CD4-positive, alpha-beta T cell treated with Interleukin-6 at 100 ng/mL for 8 hours (primary cell): ENCODE measurements at regions not wholly inside any gene's neighbourhood (a gene's known extent, or its start where the extent isn't known, plus 50 kb on each side); places are given as distances from the start of the nearest gene placed in this dataset.

Source experiments
- DNase-seq: peaks from one replicate; pipeline ENCODE4 v3.0.0-alpha.2; 2020; ENCODE audit warnings: mixed read lengths, low spot score

DNA sequence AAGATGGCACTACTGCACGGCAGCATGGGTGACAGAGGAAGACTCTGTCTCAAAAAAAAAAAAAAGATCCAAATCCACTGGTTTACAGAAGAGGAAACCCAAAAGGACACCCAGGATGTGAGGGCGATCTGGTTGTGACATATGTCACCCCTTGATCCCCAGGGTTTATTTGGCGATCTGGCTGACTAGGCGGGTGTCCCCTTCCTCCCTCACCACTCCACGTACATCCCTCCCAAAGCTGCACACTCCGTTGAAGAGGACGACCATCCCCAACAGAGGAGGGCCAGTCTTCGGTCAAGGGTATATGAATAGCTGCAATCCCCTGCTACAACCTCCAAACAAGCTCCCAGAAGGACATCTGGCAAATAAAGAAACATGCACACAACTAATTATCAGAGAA lies 111.6 kb downstream of the HTR5A start:
- DNase-seq = no peak

DNA sequence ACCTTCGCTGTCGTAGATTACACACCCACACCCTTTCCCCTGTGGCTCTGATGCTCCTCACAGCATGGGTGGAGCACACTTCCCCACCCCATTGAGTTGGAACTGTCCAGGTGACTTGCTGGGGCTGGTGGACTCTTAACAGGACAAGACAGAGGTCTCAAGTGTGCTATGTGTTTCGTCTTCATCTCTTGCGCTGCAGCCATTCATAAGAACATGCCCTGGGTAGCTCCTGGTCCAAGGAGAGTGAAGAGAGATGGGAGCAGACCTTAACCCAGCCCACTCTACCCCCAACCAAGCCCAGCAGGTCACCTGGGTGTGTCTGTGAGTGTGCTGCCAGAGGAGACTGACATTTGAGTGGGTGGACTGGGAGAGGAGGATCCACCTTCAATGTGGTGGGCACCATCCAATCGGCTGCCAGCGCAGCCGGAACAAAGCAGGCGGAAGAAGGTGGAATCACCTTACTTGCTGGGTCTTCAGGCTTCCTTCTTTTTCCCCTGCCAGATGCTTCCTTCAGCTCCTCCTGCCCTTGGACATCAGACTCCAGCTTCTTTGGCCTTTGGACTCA lies 112.4 kb downstream of the HTR5A start:
- no peak for DNase-seq

DNA sequence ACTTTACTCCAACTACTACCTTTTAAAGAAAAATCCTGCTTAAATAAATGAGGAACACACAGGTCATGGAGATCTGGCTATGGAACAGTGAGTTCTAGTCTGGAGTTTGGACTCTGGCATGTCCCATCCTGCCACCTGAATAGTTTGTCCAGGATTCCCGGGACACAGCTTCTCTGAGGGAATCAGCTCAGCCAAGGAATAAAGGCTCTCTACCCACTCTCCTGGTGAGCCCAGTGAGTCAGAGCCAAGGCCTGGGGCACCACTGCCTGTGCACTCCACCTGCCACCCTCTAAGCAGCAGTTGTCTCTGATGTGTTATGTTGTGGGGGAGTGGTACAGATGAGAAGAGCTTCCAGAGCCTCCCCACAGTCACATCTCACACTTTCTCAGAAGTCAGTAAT lies 113.5 kb downstream of the HTR5A start:
- no peak for DNase-seq

- no peak for DNase-seq
These were observed 112.8 kb upstream of the INSIG1 start for GRCh38 chr7:155184923-155185322.

DNA sequence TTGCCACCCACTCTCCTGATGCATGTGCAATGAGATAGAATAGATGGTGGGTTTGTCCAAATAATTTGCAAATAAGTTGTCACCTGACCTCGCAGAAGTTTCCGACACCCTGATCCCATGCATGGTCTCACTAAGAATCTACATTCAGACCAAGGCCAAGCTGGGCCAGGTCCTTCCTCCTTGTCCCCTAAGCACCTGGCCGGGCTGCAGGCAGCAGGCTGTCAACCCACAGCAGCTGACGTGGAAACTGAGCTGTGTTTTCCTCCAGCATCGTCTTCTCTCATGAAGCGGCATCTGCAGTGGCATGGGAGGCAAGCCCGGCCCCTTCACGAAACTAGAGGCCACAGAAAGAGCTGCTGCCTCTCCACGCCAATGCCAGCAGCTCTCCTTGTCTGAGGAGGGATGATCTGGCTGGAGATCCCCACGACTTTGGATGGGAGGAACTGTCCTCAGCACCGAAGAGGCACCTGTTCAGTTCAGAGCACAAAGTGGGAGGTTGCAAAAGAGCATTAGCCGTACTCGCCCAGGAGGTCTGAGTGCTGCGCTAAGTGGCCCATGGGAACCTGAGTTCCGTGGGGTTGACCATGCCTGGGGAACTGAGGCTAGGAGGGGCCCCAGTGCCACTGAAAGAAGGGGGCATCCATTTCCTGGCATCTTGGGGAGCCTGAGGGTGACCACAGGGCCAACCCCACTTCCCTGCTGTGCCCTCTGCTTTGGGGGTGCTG lies 110.5 kb upstream of the INSIG1 start:
- DNase-seq = no peak

DNA sequence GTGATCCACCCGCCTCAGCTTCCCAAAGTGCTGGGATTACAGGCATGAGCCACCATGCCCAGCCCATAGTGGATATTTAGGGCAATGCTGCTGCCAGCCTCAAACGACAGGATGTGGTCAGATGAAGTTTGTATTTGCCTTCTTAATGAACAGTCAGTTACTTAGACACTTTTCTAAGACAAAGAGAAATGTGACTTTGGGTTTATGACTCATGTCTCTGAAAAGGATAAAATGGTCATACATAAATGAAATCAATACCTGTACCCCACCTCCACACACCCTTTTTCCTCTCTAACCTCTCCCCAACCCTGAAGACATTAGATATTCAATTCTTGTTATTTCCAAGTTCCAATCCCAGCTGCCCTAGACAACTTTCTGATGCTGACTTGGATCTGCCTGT lies 109.3 kb upstream of the INSIG1 start:
- no peak for DNase-seq

DNA sequence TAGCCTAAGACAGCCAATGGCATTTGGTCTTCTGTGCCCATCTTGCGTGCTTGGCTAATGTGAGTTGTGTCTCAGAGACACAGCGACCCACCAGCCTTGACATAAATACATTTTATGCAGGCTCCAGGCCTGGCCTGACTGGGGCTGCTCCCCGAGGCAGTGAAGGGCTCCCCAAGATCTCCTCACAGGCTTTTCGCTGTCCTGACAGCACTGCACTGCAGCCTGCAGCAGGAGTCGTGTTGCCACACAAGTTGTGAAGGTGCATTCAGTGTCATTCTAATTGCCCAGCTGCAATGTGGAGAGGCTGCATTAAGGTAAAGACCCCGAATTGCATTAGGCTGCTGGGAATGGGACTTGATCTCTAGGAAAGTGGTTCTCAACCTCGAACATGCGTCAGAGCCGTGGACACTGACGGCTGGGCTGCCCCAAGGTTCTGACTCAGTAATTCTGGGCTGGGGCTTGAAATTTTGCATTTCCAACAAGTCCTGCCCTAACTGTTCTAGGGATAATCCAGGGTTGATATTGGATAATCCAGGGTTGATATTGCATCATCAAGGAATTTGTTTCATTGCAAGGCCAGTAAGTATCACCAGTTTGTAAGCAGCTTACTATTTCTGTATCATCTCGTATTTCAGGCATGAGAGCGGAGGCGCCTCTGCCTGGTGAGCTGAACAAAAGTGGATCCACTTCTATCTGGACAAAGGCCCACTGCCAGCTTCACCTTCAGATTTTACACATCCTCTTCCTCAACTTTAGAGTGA lies 108.7 kb upstream of the INSIG1 start:
- DNase-seq = no peak

DNA sequence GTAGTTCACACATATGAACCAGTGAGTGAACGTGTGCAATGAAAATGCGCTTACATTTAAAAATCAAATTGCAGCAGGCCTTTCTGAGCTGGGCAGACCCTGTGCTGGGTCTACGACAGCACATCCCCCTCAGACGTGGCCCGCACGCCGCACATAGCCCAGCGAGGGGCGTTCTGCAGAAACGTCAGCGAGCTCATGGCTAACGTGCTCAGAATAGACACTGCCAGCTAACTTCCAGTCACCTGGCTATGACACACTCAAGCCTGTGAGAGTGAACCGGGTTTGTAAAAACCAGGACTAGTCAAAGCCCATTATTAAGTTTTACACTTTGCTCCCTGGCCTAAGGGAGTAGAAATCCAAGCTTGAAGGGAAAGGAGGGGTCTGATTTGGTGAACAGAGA lies 108.1 kb upstream of the INSIG1 start:
- no peak for DNase-seq

DNA sequence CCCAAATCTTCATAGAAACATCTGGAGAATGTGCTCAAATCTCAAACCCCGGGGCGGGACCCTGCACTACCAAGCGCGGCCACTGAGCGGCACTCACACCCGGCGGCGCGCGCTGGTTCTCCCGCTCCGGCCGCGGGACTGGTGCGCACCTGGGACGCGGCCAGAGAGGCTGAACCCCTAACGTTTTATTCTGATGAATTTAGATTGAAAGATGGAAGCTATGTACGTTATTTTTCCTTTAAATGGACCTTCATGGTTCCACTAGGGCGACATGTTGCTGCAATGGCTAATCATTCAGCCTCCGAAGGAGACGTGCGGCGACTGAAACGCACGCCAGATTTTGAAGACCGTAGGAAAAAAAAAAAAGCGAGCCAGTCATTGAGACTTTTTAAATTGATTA lies 107.0 kb upstream of the INSIG1 start:
- peak; percentile 42 for DNase-seq

DNA sequence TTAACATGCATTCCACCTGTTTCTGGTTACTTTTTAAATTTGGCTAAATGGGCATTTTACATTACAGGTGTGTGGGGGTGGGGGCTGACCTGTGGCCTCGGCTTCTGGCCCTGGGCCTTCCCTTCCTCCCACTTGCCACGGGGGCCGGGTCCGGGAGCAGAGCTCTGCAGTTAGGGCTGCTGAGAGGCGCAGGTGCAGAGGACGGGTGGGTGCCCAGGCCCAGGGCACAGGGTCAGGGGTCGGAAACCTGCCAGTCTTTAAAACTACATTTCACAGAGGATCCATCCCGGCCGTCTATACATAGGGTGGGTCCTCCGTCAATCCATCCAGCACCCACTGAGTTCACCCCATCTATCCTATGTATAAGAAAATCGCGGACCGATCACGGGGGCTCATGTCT lies 106.5 kb upstream of the INSIG1 start:
- DNase-seq = no peak

DNA sequence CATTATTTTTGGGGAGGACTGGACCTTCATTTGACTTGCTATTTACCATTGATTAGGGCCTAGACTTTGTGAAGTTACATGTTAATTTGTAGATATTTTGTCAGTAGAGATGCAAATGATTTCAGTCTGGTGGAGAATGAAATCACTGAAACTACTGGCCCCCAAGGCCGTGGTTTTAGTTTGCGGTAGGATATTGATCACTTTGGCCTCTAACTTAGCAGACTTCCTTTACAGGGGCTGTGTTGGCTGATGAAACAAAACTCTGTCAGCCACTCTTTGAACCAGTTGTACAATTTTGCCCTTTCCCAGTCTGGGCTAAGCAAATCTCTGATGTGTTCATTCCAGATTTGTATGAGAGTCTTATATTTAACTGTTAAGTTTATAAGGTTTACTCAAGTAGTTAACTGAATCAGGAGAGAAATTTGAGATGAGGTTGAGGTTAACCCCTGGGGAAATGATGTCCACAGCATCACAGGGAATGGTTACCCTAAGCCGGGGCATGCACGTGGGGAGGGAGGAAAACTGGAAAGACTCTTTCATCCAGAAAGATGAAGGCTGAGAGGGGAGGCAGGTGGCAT lies 105.7 kb upstream of the INSIG1 start:
- DNase-seq = no peak

DNA sequence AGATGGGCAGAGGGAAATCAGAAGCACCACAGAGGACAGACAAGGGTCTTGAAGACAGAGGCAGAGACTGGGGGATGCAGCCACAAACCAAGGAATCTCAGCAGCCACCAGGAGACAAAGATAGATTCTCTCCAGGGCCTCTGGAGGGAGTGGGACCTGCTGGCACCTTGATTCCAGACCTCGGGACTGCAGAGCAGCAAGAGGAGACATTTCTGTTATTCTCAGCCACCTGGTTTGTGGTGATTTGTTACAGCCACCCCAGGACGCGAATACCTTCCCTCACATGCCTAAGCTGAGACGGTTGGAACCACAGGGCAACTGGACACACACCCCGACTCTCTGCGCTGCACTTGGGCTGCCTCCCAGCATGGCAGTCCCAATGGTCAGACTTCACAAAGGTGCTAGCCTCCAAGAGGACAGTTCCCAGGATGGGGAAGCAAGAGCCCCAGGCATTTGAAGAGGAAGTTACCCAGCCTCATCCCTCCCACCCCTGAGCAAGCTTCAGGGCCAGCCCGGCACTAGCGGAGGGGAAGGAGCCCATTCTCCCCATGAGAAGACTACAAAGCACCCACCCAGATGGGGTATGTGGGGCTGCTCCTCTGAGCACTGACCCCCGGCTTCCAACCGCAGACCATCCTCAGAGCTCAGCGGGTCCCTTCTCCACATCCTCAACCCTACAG lies 104.6 kb upstream of the INSIG1 start:
- no peak for DNase-seq

- DNase-seq = no peak
These were observed 104.0 kb upstream of the INSIG1 start for GRCh38 chr7:155193716-155194115.

- no peak for DNase-seq
These were observed 103.1 kb upstream of the INSIG1 start for GRCh38 chr7:155194382-155195140.

GRCh38 chr7:155195939-155196523 lies 101.6 kb upstream of the INSIG1 start:
- no peak for DNase-seq

- DNase-seq = no peak
These were observed 99.3 kb upstream of the INSIG1 start for GRCh38 chr7:155198196-155198892.

DNA sequence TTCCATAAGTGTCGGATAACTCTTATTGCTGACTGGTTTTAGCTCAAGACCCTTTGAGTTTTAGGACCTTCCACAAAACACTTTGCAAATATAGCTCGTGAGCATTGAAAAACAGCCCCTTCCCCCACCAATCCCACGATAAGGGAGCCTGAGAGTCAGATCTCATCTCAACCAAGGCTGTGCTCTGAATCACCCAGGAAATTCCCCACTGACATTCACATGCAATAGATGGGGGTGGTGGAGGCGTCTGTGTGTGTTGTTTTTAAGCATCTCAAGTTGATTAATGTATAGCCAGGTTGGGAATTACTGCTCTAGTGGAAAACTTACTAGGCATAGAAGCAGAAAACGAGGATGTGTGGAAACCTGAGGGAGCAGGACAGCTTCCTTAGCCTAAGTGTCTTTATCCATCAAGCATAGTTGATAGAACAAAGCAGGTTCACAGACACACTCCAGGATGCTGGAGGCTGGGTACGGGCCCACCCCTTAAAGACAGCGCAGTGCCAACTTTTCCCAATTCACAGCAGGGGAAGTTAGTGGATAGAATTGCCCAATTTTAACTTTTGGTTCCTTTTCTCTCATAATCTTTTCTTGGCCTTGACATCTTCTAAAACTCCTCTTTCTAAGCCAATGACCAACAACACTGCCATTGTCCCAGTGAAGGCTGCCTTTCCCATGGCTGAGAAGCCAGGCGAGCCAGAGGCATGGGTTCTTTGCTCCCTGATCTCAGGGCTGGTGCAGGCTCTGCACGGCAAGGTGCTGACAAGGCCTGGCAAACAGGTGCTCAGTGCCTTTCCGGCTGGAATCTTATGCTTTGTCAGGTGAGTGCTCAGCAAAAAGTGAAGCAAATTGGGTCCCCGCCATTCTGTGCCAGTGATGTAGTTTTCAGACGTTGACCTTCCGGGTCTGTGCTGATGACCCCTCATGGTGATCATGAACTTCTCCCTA lies 98.5 kb upstream of the INSIG1 start:
- peak; percentile 21 for DNase-seq

DNA sequence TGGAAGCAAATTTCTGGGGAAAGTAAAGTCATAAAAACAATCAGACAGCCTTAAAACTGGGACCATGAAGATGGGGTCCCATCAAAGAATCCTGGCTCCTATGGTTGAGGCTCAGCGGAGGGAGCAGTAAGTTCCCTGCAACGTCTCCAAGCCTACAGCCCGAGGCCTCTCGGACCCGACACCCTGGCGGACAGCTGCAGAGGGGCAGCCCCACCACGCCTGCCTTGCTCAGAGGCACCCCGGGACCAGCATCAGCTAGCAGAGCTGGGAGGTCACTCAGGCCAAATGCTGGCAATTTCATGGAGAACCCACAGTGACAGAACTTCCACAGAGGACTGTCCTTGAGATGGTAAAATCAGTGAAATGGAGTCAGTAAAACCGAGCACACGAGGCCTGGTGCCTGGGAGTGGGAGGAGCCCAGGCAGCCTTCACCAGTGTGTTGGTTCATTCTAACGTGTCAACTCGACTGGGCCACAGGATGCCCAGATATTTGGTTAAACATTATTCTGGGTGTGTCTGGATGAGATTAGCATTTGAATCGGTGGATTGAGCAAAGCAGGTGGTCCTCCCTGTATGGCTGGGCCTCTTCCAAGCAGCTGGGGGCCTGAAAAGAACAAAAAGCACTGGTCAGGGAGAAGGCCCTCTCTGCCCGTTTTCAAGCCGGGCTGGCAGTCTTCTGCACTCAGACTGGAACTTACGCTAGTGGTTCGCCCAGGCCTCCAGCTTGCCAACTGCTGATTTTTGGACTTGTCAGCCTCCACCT lies 96.2 kb upstream of the INSIG1 start:
- no peak for DNase-seq
